ENCODE measurements at regions not wholly inside any gene's neighbourhood (a gene's known extent, or its start where the extent isn't known, plus 50 kb on each side); places are given as distances from the start of the nearest gene placed in this dataset.

DNA sequence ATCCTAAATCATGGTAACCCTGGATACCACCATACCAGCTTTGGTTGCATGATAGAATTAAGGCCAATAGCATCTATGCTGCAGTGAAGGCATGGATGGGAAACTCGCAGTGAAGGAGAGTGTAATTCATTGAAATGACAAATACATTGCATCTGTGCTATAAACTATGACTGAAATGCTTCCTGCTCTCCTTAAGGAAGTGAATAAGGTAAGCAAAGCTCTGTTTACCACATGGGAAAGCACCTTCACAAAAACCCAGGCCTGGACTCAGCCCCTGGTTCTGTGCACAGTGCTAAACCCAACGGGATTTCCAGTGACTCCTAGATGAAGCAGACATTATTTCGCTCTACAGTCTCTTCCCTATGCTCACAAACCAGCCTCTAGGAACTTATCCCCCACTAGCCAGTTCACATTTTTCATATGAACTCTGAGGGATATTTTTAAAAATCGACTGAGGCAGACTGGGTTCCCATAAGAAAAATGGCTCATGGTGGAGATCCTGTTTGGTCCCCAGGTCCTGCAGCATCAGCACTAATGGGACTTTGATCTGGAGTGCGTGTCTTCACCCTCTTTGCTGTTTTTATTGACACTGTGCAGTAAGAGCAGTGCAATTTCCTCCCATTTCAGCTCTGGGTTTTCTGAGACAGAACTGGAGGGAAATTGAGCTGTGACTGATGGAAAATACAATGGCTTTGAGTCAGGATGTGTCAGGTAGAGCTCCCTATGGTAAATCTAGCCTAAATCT is 362.7 kb downstream of the SIPA1L2 start:
- no peak for DNase-seq

DNA sequence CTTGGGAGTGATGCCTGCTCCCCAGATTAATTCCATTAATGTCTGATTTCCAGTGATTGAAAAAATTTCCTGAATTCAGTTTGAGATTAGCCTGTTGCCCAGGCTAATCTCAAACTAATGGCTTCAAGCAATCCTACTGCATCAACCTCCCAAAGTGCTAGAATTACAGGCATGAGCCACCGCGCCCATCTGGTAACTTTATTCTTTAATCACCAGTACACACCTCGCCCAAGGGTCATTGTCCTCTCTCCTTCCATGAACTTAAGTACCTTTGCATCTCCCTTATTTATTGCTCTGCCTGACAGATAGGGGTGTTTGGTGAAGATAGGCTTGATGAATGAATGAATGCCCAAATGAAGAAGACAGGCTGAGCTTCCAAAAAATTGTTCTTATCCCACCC is 366.5 kb downstream of the SIPA1L2 start:
- H3K27me3 ChIP-seq, result no peaks in the 10 kb centered on the region
- no peak overlapping the region for H3K27ac ChIP-seq
- no peak overlapping the region for H3K4me3 ChIP-seq
- DNase-seq, result peak in 1 of 3 donors; percentile 71
- no peaks in the 10 kb centered on the region for H3K36me3 ChIP-seq
- H3K4me1 ChIP-seq, result peaks cover 0 to 4% (median 0%) of the 10 kb centered on the region in 4 donors
- no peaks in the 10 kb centered on the region for H3K9me3 ChIP-seq
- no peak for TF ChIP-seq POLR2A (IDR thresholded peaks at IDR 0.05)
- no peak for TF ChIP-seq CTCF (IDR thresholded peaks at IDR 0.05)

More for the DNA sequence above, 362.7 kb downstream of the SIPA1L2 start:
- peaks cover 0 to 4% (median 0%) of the 10 kb centered on the region in 4 donors for H3K4me1 ChIP-seq
- H3K27me3 ChIP-seq, result no peaks in the 10 kb centered on the region
- TF ChIP-seq POLR2A (IDR thresholded peaks at IDR 0.05) (no peak), CTCF (IDR thresholded peaks at IDR 0.05) (no peak)
- H3K27ac ChIP-seq, result no peak overlapping the region
- H3K4me3 ChIP-seq, result no peak overlapping the region
- no peaks in the 10 kb centered on the region for H3K36me3 ChIP-seq
- H3K9me3 ChIP-seq, result no peaks in the 10 kb centered on the region

DNA sequence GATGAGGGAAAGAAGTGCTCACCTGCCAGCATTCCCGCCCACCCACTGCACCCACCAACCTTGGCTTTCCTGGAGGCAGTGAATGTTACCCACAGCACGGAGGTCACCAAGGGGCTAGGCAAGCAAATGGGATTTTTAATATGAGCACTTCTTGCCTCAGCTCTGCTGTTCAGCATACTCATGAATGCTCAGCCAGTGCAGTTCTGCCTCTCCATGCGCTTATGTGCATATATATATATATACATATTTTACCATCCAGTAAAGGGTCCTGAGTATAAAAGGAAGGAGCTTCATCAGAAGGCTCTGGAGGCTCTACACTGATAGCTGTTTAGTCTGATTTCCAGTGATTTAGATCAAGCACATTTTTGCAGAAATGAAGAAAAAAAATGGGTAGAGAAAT is 366.9 kb downstream of the SIPA1L2 start:
- DNase-seq, result no peak
- Histone ChIP-seq H3K27ac (no peak overlapping the region), H3K4me1 (peaks cover 0 to 4% (median 0%) of the 10 kb centered on the region in 4 donors), H3K9me3 (no peaks in the 10 kb centered on the region), H3K4me3 (no peak overlapping the region), H3K36me3 (no peaks in the 10 kb centered on the region), H3K27me3 (no peaks in the 10 kb centered on the region)
- TF ChIP-seq POLR2A (IDR thresholded peaks at IDR 0.05) (no peak), CTCF (IDR thresholded peaks at IDR 0.05) (no peak)

GRCh38 chr1:232260861-232261260 is 369.1 kb downstream of the SIPA1L2 start:
- Histone ChIP-seq H3K27ac (no peak overlapping the region), H3K9me3 (no peaks in the 10 kb centered on the region), H3K4me3 (no peak overlapping the region), H3K36me3 (no peaks in the 10 kb centered on the region), H3K27me3 (no peaks in the 10 kb centered on the region), H3K4me1 (peaks cover 0 to 4% (median 0%) of the 10 kb centered on the region in 4 donors)
- no peak for TF ChIP-seq POLR2A (IDR thresholded peaks at IDR 0.05)
- TF ChIP-seq CTCF (IDR thresholded peaks at IDR 0.05), result no peak
- no peak for DNase-seq

DNA sequence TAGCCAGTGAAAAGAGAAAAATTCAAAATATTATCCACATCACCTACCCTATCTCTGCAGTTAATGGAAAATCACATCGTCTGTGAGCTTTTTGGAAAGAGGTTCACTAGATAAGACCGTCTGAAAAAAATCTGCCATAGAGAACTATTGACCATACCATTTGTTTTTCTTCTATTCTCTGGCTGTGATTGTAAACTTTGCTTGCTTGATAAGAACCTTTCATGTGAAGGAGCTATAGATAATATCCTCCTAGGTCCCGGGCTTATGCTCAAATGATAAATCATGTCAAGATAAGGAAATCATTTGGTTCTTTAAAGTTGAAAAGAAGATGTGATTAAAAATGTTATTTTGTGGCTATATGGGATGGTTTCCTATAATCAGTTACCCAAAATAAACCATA is 369.9 kb downstream of the SIPA1L2 start:
- no peak overlapping the region for H3K27ac ChIP-seq
- peaks cover 0 to 4% (median 0%) of the 10 kb centered on the region in 4 donors for H3K4me1 ChIP-seq
- no peak overlapping the region for H3K4me3 ChIP-seq
- no peaks in the 10 kb centered on the region for H3K9me3 ChIP-seq
- TF ChIP-seq POLR2A (IDR thresholded peaks at IDR 0.05) (no peak), CTCF (IDR thresholded peaks at IDR 0.05) (no peak)
- no peak for DNase-seq
- no peaks in the 10 kb centered on the region for H3K27me3 ChIP-seq
- no peaks in the 10 kb centered on the region for H3K36me3 ChIP-seq

All from Peyer's patch (tissue), 4 donors.